T-helper 17 cell (primary cell): ENCODE measurements at regions not wholly inside any gene's neighbourhood (a gene's known extent, or its start where the extent isn't known, plus 50 kb on each side); places are given as distances from the start of the nearest gene placed in this dataset.

Experiments
- ATAC-seq: fragments of 150-1000 bp; cut with Tn5 transposase; 2 replicates; pipeline ENCODE4 v1.10.0; 2021; ENCODE audit warnings: mild to moderate bottlenecking, moderate library complexity
- DNase-seq, 3 donors: peaks; one replicate each; pipeline versions ENCODE4 v3.0.0 to v3.0.0-alpha.2; 2020 to 2021
- H3K9me3 ChIP-seq: one replicate; pipeline ENCODE4 v1.7.0; 2013; ENCODE audit warnings: low read length, mild to moderate bottlenecking; ENCODE audit not compliant: control insufficient read depth, poor library complexity, severe bottlenecking
- H3K27ac Mint-ChIP-seq: one replicate; pipeline ENCODE4 v1.8.0; 2022; ENCODE audit warnings: mild to moderate bottlenecking, moderate library complexity, mixed read lengths
- H3K27me3 Mint-ChIP-seq: one replicate; pipeline ENCODE4 v1.8.0; 2022; ENCODE audit warnings: mixed read lengths
- H3K36me3 Mint-ChIP-seq: one replicate; pipeline ENCODE4 v1.8.0; 2022; ENCODE audit warnings: low read depth, mixed read lengths
- H3K4me1 Mint-ChIP-seq: one replicate; pipeline ENCODE4 v1.8.0; 2022; ENCODE audit warnings: mild to moderate bottlenecking, mixed read lengths
- H3K4me3 Mint-ChIP-seq: one replicate; pipeline ENCODE4 v1.8.0; 2022; ENCODE audit warnings: mild to moderate bottlenecking, moderate library complexity, mixed read lengths

GRCh38 chr11:98549571-98549970 is 471.2 kb upstream of the CNTN5 start:
- H3K9me3 ChIP-seq, result no peaks in the 10 kb centered on the region
- no peaks in the 10 kb centered on the region for H3K36me3 Mint-ChIP-seq
- no peaks in the 10 kb centered on the region for H3K4me1 Mint-ChIP-seq
- DNase-seq, result no peak
- ATAC-seq, result no peak
- no peak overlapping the region for H3K27ac Mint-ChIP-seq
- no peaks in the 10 kb centered on the region for H3K27me3 Mint-ChIP-seq
- no peak overlapping the region for H3K4me3 Mint-ChIP-seq

DNA sequence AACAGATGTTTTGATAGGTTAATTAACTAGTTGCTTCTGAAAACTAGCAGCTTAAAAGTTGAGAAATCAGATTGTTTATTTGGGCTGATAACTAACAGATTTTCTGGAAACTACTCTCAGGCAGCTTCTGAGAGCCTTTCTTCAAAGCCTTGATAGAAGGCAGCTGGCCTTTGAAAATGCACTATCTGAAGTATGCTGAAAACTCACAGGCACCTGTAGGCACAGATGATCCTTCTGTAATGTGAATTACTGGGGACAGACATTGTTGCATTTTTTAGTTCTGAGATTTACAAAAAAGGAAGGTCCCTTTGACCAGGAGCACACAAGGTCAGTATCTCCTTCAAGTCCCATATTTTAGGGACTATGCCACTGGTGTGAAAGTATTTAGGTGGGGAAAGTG is 460.8 kb upstream of the CNTN5 start:
- H3K9me3 ChIP-seq, result no peaks in the 10 kb centered on the region
- H3K27me3 Mint-ChIP-seq, result no peaks in the 10 kb centered on the region
- no peak for DNase-seq
- no peak overlapping the region for H3K4me3 Mint-ChIP-seq
- no peak for ATAC-seq
- no peaks in the 10 kb centered on the region for H3K4me1 Mint-ChIP-seq
- H3K27ac Mint-ChIP-seq, result no peak overlapping the region
- H3K36me3 Mint-ChIP-seq, result no peaks in the 10 kb centered on the region

DNA sequence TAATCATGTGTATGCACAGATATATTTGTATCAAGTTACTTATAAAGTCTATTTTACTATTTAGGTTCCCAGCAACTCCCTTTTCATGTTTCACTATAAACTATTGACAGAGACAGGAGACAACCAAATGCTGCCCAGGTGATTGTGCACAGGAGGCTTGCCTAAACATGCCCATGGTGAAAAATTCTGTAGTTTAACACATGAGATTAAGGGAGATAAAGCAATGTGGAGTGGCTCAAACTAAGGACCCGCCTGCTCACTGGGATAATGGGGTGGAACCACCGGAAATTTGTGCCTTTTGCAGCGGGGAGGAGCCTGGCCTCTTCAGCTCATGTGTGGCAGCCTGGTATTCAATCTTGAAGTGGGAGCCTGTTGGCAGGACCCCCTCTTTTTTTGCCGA is 459.5 kb upstream of the CNTN5 start:
- Mint-ChIP-seq H3K27me3 (no peaks in the 10 kb centered on the region), H3K4me1 (no peaks in the 10 kb centered on the region), H3K4me3 (no peak overlapping the region), H3K27ac (no peak overlapping the region), H3K36me3 (no peaks in the 10 kb centered on the region)
- DNase-seq (no peak), ATAC-seq (no peak)
- no peaks in the 10 kb centered on the region for H3K9me3 ChIP-seq

- Mint-ChIP-seq H3K27ac (no peak overlapping the region), H3K36me3 (no peaks in the 10 kb centered on the region), H3K27me3 (no peaks in the 10 kb centered on the region), H3K4me1 (no peaks in the 10 kb centered on the region), H3K4me3 (no peak overlapping the region)
- no peaks in the 10 kb centered on the region for H3K9me3 ChIP-seq
- ATAC-seq, result no peak
- DNase-seq, result no peak
These were observed 458.8 kb upstream of the CNTN5 start for GRCh38 chr11:98561877-98562395.

DNA sequence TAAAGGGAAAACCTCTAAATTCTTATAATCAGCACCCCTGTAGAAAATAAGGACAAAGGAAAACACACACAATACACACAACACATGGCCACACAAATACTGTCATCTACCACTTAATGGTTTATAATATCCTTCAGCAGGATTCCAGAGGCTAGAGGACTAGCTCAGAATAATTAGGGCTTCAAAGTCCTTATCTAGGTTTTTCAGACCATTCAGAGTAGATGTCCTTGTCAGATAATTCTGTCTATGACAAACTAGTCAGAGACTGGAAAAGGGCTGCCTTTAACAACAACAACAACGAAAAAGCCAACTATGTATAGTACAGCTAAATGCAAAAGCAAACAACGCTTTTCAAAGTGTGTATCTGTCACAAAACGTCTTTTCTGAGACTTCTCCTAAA is 456.5 kb upstream of the CNTN5 start:
- Mint-ChIP-seq H3K27ac (no peak overlapping the region), H3K36me3 (no peaks in the 10 kb centered on the region), H3K4me3 (no peak overlapping the region), H3K4me1 (no peaks in the 10 kb centered on the region), H3K27me3 (no peaks in the 10 kb centered on the region)
- no peaks in the 10 kb centered on the region for H3K9me3 ChIP-seq
- DNase-seq, result no peak
- no peak for ATAC-seq

DNA sequence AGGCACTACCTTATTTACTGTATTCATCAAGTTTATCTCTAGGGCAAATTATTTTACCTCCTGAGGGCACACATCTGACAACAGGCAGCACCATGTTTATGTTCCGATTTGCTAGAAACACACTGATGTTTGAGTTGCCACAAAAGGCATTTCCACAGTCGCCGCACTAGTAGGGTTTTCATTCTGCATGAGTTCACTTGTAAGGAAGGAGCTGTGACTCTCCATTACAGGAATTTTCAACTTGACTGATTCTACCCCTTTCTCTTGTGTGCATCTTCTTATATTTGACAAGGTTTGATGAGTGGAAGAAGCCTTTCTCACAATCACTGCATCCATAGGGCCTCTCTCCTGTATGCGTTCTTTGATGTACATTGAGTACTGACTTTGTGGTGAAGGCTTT is 455.9 kb upstream of the CNTN5 start:
- DNase-seq, result no peak
- no peaks in the 10 kb centered on the region for H3K4me1 Mint-ChIP-seq
- ATAC-seq, result no peak
- H3K36me3 Mint-ChIP-seq, result no peaks in the 10 kb centered on the region
- H3K27me3 Mint-ChIP-seq, result no peaks in the 10 kb centered on the region
- H3K27ac Mint-ChIP-seq, result no peak overlapping the region
- no peaks in the 10 kb centered on the region for H3K9me3 ChIP-seq
- H3K4me3 Mint-ChIP-seq, result no peak overlapping the region

GRCh38 chr11:98565311-98565710 is 455.4 kb upstream of the CNTN5 start:
- H3K4me1 Mint-ChIP-seq, result no peaks in the 10 kb centered on the region
- H3K27me3 Mint-ChIP-seq, result no peaks in the 10 kb centered on the region
- no peaks in the 10 kb centered on the region for H3K9me3 ChIP-seq
- H3K27ac Mint-ChIP-seq, result no peak overlapping the region
- DNase-seq, result no peak
- H3K36me3 Mint-ChIP-seq, result no peaks in the 10 kb centered on the region
- ATAC-seq, result no peak
- no peak overlapping the region for H3K4me3 Mint-ChIP-seq

DNA sequence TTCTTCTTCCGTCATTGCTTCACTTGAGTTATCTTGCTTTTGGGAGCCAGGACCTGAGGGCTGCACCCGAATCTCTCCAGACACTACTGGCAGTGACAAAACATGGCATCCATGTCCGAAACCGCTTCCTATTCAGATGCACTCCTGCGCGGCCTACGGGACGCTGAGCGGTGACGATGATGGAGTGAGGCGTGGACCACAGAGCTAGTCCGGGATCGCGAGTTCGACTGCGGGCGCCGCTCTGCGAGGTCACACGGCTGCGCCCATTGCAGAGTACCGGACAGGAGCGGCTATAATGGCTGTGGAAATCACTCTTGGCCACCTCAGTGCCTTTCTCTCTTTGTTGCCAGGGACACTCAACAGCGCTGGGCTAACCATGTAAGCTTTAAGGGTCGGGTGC is 453.8 kb upstream of the CNTN5 start:
- Mint-ChIP-seq H3K36me3 (no peaks in the 10 kb centered on the region), H3K27me3 (no peaks in the 10 kb centered on the region), H3K4me1 (no peaks in the 10 kb centered on the region), H3K27ac (no peak overlapping the region), H3K4me3 (no peak overlapping the region)
- DNase-seq, result no peak
- no peak for ATAC-seq
- no peaks in the 10 kb centered on the region for H3K9me3 ChIP-seq

DNA sequence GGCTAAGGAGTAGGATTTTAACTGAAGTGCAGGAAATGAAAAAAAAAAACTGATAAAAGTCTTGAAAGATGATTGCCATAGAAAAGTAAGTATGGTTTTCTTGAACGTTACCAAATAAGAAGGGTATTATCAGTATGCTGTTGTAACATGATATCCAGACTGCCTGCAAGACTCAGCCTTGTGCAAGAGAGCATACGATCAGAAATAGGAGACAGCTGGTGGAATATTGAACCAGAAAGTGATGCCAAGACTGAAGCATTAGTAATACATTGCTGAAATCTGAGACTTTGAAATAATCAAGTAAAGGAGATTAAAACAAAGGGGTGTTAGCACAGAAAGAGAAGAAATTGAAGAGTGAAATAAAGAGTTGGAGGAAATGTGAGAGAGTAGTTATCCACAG is 452.7 kb upstream of the CNTN5 start:
- H3K36me3 Mint-ChIP-seq, result no peaks in the 10 kb centered on the region
- no peaks in the 10 kb centered on the region for H3K27me3 Mint-ChIP-seq
- DNase-seq (no peak), ATAC-seq (no peak)
- H3K9me3 ChIP-seq, result no peaks in the 10 kb centered on the region
- no peak overlapping the region for H3K27ac Mint-ChIP-seq
- no peak overlapping the region for H3K4me3 Mint-ChIP-seq
- H3K4me1 Mint-ChIP-seq, result no peaks in the 10 kb centered on the region

GRCh38 chr11:98572941-98573340 is 447.8 kb upstream of the CNTN5 start:
- no peaks in the 10 kb centered on the region for H3K27me3 Mint-ChIP-seq

DNA sequence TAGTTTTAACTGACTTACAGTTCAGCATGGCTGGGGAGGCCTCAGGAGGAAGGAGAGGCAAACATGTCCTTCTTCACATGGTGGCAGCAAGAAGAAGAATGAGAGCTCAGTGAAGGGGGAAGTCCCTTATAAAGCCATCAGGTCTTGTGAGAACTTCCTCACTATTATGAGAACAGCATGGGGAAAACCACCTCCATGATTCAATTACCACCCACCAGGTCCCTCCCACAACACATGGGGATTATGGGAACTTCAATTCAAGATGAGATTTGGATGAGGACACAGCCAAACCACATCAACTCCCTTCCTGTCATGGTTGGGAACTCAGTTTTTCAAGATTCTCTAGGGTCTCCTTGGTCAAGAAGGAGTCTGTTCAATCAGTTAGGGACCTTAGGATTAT is 432.9 kb upstream of the CNTN5 start:
- DNase-seq (no peak), ATAC-seq (no peak)
- no peaks in the 10 kb centered on the region for H3K36me3 Mint-ChIP-seq
- no peaks in the 10 kb centered on the region for H3K9me3 ChIP-seq
- H3K27ac Mint-ChIP-seq, result no peak overlapping the region
- H3K4me3 Mint-ChIP-seq, result no peak overlapping the region
- no peaks in the 10 kb centered on the region for H3K4me1 Mint-ChIP-seq
- no peaks in the 10 kb centered on the region for H3K27me3 Mint-ChIP-seq

More at GRCh38 chr11:98572941-98573340, 447.8 kb upstream of the CNTN5 start:
- Mint-ChIP-seq H3K4me3 (no peak overlapping the region), H3K36me3 (no peaks in the 10 kb centered on the region), H3K4me1 (no peaks in the 10 kb centered on the region), H3K27ac (no peak overlapping the region)
- no peak for DNase-seq
- ATAC-seq, result no peak
- no peaks in the 10 kb centered on the region for H3K9me3 ChIP-seq

- ATAC-seq, result no peak
- H3K27ac Mint-ChIP-seq, result no peak overlapping the region
- no peaks in the 10 kb centered on the region for H3K27me3 Mint-ChIP-seq
- no peak for DNase-seq
- H3K4me3 Mint-ChIP-seq, result no peak overlapping the region
- no peaks in the 10 kb centered on the region for H3K36me3 Mint-ChIP-seq
- H3K4me1 Mint-ChIP-seq, result no peaks in the 10 kb centered on the region
- no peaks in the 10 kb centered on the region for H3K9me3 ChIP-seq
These were observed 430.8 kb upstream of the CNTN5 start for GRCh38 chr11:98589967-98590366.

DNA sequence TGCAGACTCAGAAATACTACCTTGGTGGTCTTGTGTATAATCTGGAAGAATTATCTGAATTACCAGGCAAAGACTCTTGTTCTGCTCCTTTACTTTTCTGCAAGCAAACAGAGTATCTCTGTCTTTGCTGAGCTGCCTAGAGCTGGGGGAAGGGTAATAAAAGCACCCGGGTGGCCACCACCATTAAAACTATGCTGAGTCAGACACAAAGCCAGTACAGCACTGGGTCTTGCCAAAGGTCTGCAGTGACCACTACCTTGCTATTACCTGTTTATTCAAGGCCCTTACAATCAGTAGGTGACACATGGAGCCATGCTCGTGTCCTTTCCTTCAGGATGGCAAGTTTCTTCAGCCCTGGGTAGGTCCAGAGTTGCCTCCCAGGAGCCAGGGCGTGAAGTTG is 420.6 kb upstream of the CNTN5 start:
- no peaks in the 10 kb centered on the region for H3K36me3 Mint-ChIP-seq
- no peak for ATAC-seq
- H3K4me3 Mint-ChIP-seq, result no peak overlapping the region
- H3K27ac Mint-ChIP-seq, result no peak overlapping the region
- no peaks in the 10 kb centered on the region for H3K9me3 ChIP-seq
- no peak for DNase-seq
- H3K4me1 Mint-ChIP-seq, result no peaks in the 10 kb centered on the region
- H3K27me3 Mint-ChIP-seq, result no peaks in the 10 kb centered on the region

DNA sequence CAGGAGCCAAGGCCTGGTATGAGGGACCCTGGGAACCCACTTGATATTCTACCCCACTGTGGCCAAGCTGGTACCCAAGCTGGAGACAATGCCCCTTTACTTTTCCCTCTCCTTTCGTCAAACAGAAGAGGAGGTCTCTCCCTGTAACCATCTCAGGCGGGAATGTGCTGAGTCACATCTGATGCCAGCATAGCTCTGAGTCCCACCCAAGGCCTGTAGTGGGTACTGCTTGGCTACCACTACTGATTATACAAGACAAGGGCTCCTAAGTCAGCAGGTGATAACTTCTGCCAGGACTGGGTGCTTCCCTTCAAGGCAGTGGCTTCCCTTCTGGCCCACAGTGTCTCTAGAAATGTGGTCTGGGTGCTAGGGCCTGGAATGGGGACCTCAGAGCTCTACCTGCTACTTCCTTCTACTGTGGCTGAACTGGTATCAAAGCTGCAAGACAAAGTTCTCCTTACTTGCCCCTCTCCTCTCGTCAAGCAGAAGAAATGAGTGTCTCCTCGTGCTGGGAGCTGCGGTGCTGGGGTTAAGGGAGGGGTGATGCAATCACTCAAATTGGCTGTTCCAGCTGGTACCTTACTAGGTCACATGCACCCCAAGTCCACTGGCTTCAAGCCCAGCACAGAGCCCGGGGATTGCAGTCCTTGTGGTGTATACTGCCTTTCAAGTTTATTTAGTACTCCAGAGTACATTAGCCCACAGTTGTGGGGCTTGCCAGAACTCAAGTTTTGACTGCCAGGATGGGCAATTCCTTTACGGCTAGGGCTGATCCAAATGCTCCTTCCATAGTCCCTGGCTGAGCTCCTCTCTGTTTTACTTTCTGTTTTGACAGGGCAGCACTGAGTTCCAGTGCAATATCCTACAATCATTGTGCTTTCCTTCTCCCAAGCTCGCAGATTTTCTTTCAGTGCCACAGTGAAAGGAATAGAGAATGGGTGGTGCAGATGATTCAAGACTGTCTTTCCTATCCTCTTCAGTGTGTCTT is 419.7 kb upstream of the CNTN5 start:
- DNase-seq (no peak), ATAC-seq (no peak)
- H3K36me3 Mint-ChIP-seq, result no peaks in the 10 kb centered on the region
- no peaks in the 10 kb centered on the region for H3K27me3 Mint-ChIP-seq
- H3K27ac Mint-ChIP-seq, result no peak overlapping the region
- H3K9me3 ChIP-seq, result no peaks in the 10 kb centered on the region
- no peaks in the 10 kb centered on the region for H3K4me1 Mint-ChIP-seq
- H3K4me3 Mint-ChIP-seq, result no peak overlapping the region
